Psoas muscle (tissue), 7 donors: ENCODE measurements at regions not wholly inside any gene's neighbourhood (a gene's known extent, or its start where the extent isn't known, plus 50 kb on each side); places are given as distances from the start of the nearest gene placed in this dataset.

ENCODE experiments used
- ATAC-seq, 4 donors: fragments of 200-7000 bp; cut with Tn5 transposase; one replicate each; pipeline ENCODE4 v1.9.1; 2020; ENCODE audit warnings: moderate library complexity in 3 of 4, mild to moderate bottlenecking in 2 of 4
- DNase-seq, 2 donors: peaks; one replicate each; pipeline ENCODE4 v3.0.0-alpha.2; 2020
- H3K27ac ChIP-seq: fragments of 200-600 bp; one replicate; pipeline ENCODE4 v1.8.0; 2022
- H3K27me3 ChIP-seq, 3 donors: fragments of 200-600 bp in 1 of 3; one replicate each; pipeline versions ENCODE4 v1.6.1 to v1.8.0; 2013 to 2022; ENCODE audit warnings: low read length in 2 of 3, mild to moderate bottlenecking in 2 of 3, moderate library complexity in 1 of 3; ENCODE audit not compliant: insufficient read depth in 3 of 3
- H3K36me3 ChIP-seq, 2 donors: fragments of 200-600 bp in 1 of 2; one replicate each; pipeline versions ENCODE4 v1.6.1 to v1.8.0; 2013 to 2022; ENCODE audit warnings: low read depth in 1 of 2, mild to moderate bottlenecking in 1 of 2, moderate library complexity in 1 of 2; ENCODE audit not compliant: insufficient read depth in 1 of 2
- H3K4me1 ChIP-seq: fragments of 200-600 bp; one replicate; pipeline ENCODE4 v1.8.0; 2022
- H3K4me3 ChIP-seq: fragments of 200-600 bp; one replicate; pipeline ENCODE4 v1.8.0; 2022; ENCODE audit warnings: mild to moderate bottlenecking
- H3K9me3 ChIP-seq: fragments of 200-600 bp; one replicate; pipeline ENCODE4 v1.8.0; 2022
- CTCF ChIP-seq: fragments of 200-600 bp; IDR thresholded peaks from one replicate; pipeline ENCODE4 v1.8.0; 2022; ENCODE audit warnings: antibody characterized with exemption
- WGBS, 3 donors: extraction: QIAGEN DNeasy Blood & Tissue Kit; methylation state at CpG; one replicate each; pipeline versions ENCODE4 v1.1.6 to v1.1.7; 2013; 5-methylcytosine and 5-hydroxymethylcytosine counted together
- intact Hi-C, 2 donors: fragments of 100-400 bp; cut with DNase I; formaldehyde crosslinking; loops; one replicate each; pipeline versions ENCODE4 v1.11.0 to v1.14.2; 2022
- donor health status: healthy with polysubstance abuse.
- donor health status: DM: no; HTN: no; CAD: no; lungs with moderate emphysema.
- donor health status: Bipolar disorder and iron deficiency.
- donor health status: healthy.
- donor health status: DM: yes; HTN: yes; CAD: no.
- donor health status: DM: no; HTN: no; CAD: no.
- donor health status: DM: yes; HTN: yes; CAD: no.

GRCh38 chr7:7054252-7054830 is 128.0 kb upstream of the C1GALT1 start:
- no peaks in the 10 kb centered on the region for H3K36me3 ChIP-seq
- DNase-seq (no peak), ATAC-seq (no peak)
- intact Hi-C loops, result no loop called here
- 69 to 77% (median 73%) methylated on average over 8 of the region's 8 CpGs for WGBS, 3 donors
- no peaks in the 10 kb centered on the region for H3K27me3 ChIP-seq
- no peaks in the 10 kb centered on the region for H3K9me3 ChIP-seq
- no peak overlapping the region for H3K4me3 ChIP-seq
- H3K4me1 ChIP-seq, result no peaks in the 10 kb centered on the region
- H3K27ac ChIP-seq, result no peak overlapping the region
- TF ChIP-seq CTCF, result no peak

- no peak for TF ChIP-seq CTCF
- no peaks in the 10 kb centered on the region for H3K9me3 ChIP-seq
- no peak overlapping the region for H3K4me3 ChIP-seq
- ATAC-seq (no peak), DNase-seq (no peak)
- no peak overlapping the region for H3K27ac ChIP-seq
- WGBS, 3 donors, result 92 to 96% (median 96%) methylated on average over 10 of the region's 10 CpGs
- H3K4me1 ChIP-seq, result no peaks in the 10 kb centered on the region
- no peaks in the 10 kb centered on the region for H3K27me3 ChIP-seq
- intact Hi-C loops, result no loop called here
- H3K36me3 ChIP-seq, result no peaks in the 10 kb centered on the region
Observed at GRCh38 chr7:7060828-7061599, 121.3 kb upstream of the C1GALT1 start.

- no peaks in the 10 kb centered on the region for H3K27me3 ChIP-seq
- intact Hi-C loops, result no loop called here
- no peaks in the 10 kb centered on the region for H3K4me1 ChIP-seq
- no peak for TF ChIP-seq CTCF
- ATAC-seq, result no peak
- H3K9me3 ChIP-seq, result no peaks in the 10 kb centered on the region
- no peak for DNase-seq
- H3K4me3 ChIP-seq, result no peak overlapping the region
- 56 to 65% (median 59%) methylated on average over 8 of the region's 8 CpGs for WGBS, 3 donors
- H3K27ac ChIP-seq, result no peak overlapping the region
- no peaks in the 10 kb centered on the region for H3K36me3 ChIP-seq
Observed at GRCh38 chr7:7077945-7078344, 104.4 kb upstream of the C1GALT1 start.

- DNase-seq, result no peak
- Histone ChIP-seq H3K4me1 (no peaks in the 10 kb centered on the region), H3K27me3 (no peaks in the 10 kb centered on the region), H3K36me3 (no peaks in the 10 kb centered on the region), H3K9me3 (peaks cover 5% of the 10 kb centered on the region), H3K4me3 (no peak overlapping the region), H3K27ac (no peak overlapping the region)
- WGBS, 3 donors, result 30 to 50% (median 36%) methylated on average over 2 of the region's 2 CpGs
- TF ChIP-seq CTCF, result no peak
- intact Hi-C loops, result no loop called here
- ATAC-seq, result no peak
Observed at GRCh38 chr7:7080802-7081201, 101.5 kb upstream of the C1GALT1 start.
